ENCODE measurements at regions not wholly inside any gene's neighbourhood (a gene's known extent, or its start where the extent isn't known, plus 50 kb on each side); places are given as distances from the start of the nearest gene placed in this dataset.
"Not testable (repeated sequence)": the region's sequence is repeated elsewhere in the genome, so short reads cannot be mapped to it uniquely, and the experiment has no call there.

DNA sequence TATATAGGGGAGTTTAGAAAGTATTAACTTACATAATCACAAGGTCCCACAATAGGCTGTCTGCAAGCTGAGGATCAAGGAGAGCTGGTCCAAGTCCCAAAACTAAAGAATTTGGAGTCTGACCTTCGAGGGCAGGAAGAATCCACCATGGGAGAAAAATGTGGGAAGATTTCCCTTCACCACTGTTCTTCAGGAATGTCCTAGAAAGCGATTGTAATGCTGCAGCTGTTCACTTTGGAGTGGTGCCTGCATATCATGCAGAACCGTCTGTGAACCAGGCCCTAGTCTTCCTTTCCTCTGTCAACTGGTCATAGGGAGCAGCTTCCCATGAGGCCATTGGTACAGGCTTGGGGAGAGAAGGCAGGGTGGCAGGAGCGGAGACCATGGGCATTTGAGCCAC, 497.9 kb upstream of the ARPP21 start:
- no peak overlapping the region for H3K27ac ChIP-seq (ENCODE audit: low read depth, low read length)
- POLR2A ChIA-PET (ENCODE audit: partially characterized antibody), result no interaction called here
- Mint-ChIP-seq H3K4me3 (no peak overlapping the region), H3K9me3 (peaks cover 0 to 12% (median 5%) of the 10 kb centered on the region in 8 donors), H3K27ac (no peak overlapping the region), H3K4me1 (no peaks in the 10 kb centered on the region), H3K36me3 (no peaks in the 10 kb centered on the region), H3K27me3 (no peaks in the 10 kb centered on the region)
- no peaks in the 10 kb centered on the region for H3K4me1 ChIP-seq (ENCODE audit: insufficient read depth, low read length)
- CTCF ChIA-PET (ENCODE audit: partially characterized antibody), result no interaction called here
- H3K27me3 ChIP-seq (ENCODE audit: insufficient read depth, low read length), result no peaks in the 10 kb centered on the region
- H3K36me3 ChIP-seq (ENCODE audit: insufficient read depth, low read length), result no peaks in the 10 kb centered on the region
- H3K4me3 ChIP-seq (ENCODE audit: low read length in 2 of 2), result no peak overlapping the region
- intact Hi-C loops (cut with micrococcal nuclease), result no loop called here
- no peak for DNase-seq
- H3K9me3 ChIP-seq (ENCODE audit: control insufficient read depth in 1 of 2, low read length in 2 of 2), result no peaks in the 10 kb centered on the region

DNA sequence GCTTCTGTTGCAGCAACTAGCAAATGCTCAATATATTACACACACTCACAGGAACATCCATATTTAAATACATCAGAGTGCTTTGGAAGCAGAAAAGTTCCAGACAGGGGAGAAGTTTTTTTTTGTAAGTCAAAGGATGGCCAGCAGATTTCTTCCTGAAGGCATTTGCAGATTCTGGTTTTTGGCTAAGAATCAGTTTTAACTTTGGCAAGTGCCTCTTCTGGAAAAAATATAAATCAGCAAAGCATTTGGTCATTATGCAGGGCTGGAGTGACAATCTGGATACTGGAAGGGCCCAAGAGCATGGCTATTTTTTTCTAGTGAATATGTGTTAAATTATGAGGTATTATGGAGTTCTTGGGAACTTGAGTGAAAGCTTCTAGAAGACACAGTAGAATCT, 495.3 kb upstream of the ARPP21 start:
- ChIA-PET CTCF (ENCODE audit: partially characterized antibody) (no interaction called here), POLR2A (ENCODE audit: partially characterized antibody) (no interaction called here)
- no peaks in the 10 kb centered on the region for H3K27me3 Mint-ChIP-seq
- DNase-seq, result no peak
- Histone ChIP-seq H3K4me3 (ENCODE audit: low read length in 2 of 2) (no peak overlapping the region), H3K27me3 (ENCODE audit: insufficient read depth, low read length) (no peaks in the 10 kb centered on the region), H3K4me1 (ENCODE audit: insufficient read depth, low read length) (no peaks in the 10 kb centered on the region), H3K9me3 (ENCODE audit: control insufficient read depth in 1 of 2, low read length in 2 of 2) (no peaks in the 10 kb centered on the region), H3K36me3 (ENCODE audit: insufficient read depth, low read length) (no peaks in the 10 kb centered on the region), H3K27ac (ENCODE audit: low read depth, low read length) (no peak overlapping the region)
- H3K9me3 Mint-ChIP-seq, result peaks cover 0 to 14% (median 8%) of the 10 kb centered on the region in 8 donors
- no peak overlapping the region for H3K27ac Mint-ChIP-seq
- intact Hi-C loops (cut with micrococcal nuclease), result no loop called here
- H3K36me3 Mint-ChIP-seq, result no peaks in the 10 kb centered on the region
- H3K4me1 Mint-ChIP-seq, result no peaks in the 10 kb centered on the region
- no peak overlapping the region for H3K4me3 Mint-ChIP-seq

DNA sequence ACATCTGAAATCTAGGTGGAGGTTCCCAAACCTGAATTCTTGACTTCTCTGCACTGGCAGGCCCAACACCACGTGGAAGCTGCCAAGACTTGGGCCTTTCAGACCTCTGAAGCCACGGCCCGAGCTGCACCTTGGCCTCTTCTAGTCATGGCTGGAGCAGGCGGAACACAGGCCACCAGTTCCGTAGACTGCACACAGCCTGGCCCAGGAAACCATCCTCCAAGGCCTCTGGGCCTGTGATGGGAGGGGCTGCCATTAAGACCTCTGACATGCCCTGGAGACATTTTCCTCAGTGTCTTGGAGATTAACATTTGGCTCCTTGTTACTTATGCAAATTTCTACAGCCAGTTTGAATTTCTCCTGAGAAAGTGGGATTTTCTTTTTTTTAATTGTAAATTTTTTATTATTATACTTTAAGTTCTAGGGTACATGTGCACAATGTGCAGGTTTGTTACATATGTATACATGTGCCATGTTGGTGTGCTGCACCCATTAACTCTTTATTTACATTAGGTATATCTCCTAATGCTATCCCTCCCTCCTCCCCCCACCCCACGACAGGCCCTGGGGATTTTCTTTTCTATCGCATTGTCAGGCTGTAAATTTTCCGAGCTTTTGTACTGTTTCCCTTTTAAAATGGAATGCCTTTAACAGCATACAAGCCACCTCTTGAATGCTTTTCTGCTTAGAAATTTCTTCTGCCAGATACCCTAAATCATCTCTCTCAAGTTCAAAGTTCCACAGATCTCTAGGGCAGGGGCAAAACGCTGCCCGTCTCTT, 492.9 kb upstream of the ARPP21 start:
- intact Hi-C loops (cut with micrococcal nuclease); H3K27ac ChIP-seq (ENCODE audit: low read depth, low read length); H3K27me3 ChIP-seq (ENCODE audit: insufficient read depth, low read length); H3K27me3 Mint-ChIP-seq; H3K27ac Mint-ChIP-seq; H3K4me3 ChIP-seq (ENCODE audit: low read length in 2 of 2); H3K4me1 Mint-ChIP-seq; DNase-seq; POLR2A ChIA-PET (ENCODE audit: partially characterized antibody); H3K4me1 ChIP-seq (ENCODE audit: insufficient read depth, low read length); H3K4me3 Mint-ChIP-seq; CTCF ChIA-PET (ENCODE audit: partially characterized antibody); H3K36me3 ChIP-seq (ENCODE audit: insufficient read depth, low read length); H3K36me3 Mint-ChIP-seq; H3K9me3 ChIP-seq (ENCODE audit: control insufficient read depth in 1 of 2, low read length in 2 of 2): not testable (repeated sequence)
- peaks cover 0 to 12% (median 8%) of the 10 kb centered on the region in 8 donors for H3K9me3 Mint-ChIP-seq

DNA sequence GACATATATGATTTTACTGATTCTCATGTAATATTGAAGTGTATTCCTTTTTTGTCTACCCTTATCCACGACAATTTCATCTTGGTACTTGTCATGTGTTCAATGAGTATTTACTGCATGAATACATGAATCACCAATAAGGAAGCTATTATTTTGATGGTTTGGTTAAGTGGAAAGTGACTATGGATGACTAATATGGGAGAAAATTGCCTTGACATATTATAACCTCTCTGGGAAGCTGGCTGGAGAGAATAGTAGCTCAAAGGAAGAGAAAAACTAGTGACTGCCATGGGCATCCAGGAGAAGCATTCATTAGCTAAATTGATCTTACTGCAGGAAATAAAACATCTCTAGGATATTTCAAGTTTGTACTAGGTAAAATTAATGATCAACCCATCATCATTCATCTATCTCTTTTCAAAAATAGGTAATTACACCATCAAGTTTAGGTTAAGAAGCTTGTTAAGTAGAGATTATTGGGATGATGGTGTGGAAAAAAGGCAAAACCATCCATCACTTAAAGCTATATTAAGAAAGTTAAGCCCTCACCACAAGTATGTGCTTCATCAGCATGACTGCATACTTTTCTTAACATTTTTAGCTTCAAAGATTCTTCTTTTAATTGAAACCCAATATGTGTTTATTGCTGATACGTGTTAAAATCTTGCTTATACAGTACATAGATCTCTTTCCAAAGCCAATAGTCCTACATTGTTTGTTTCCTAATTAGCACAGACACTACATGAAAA, 455.2 kb upstream of the ARPP21 start:
- H3K4me3 Mint-ChIP-seq, result no peak overlapping the region
- no peak overlapping the region for H3K27ac ChIP-seq (ENCODE audit: low read depth, low read length)
- H3K9me3 Mint-ChIP-seq, result peaks cover 4 to 31% (median 21%) of the 10 kb centered on the region in 8 donors
- no peaks in the 10 kb centered on the region for H3K9me3 ChIP-seq (ENCODE audit: control insufficient read depth in 1 of 2, low read length in 2 of 2)
- no peaks in the 10 kb centered on the region for H3K36me3 ChIP-seq (ENCODE audit: insufficient read depth, low read length)
- H3K36me3 Mint-ChIP-seq, result no peaks in the 10 kb centered on the region
- ChIA-PET CTCF (ENCODE audit: partially characterized antibody) (no interaction called here), POLR2A (ENCODE audit: partially characterized antibody) (no interaction called here)
- no peaks in the 10 kb centered on the region for H3K4me1 ChIP-seq (ENCODE audit: insufficient read depth, low read length)
- DNase-seq, result no peak
- H3K27ac Mint-ChIP-seq, result no peak overlapping the region
- H3K4me3 ChIP-seq (ENCODE audit: low read length in 2 of 2), result no peak overlapping the region
- intact Hi-C loops (cut with micrococcal nuclease), result no loop called here
- no peaks in the 10 kb centered on the region for H3K27me3 Mint-ChIP-seq
- no peaks in the 10 kb centered on the region for H3K4me1 Mint-ChIP-seq
- no peaks in the 10 kb centered on the region for H3K27me3 ChIP-seq (ENCODE audit: insufficient read depth, low read length)

DNA sequence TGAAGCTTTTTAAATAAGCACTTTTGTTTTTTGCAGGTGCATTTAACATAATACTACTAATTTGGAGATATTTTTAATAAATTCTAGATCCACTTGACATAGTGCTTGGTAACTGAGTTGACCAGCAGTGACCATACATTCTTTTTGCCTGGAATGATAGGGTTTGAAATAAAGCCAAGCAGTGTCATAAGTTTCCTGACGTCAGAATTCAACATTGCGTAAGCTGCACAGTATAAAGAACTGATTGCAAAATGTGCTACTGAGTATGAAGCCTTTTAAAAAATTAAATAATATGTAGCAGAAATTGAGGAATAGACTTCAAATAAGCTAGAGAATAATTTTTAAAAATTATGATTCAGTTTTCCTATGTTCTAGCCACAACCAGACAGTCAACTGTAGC, 454.6 kb upstream of the ARPP21 start:
- POLR2A ChIA-PET (ENCODE audit: partially characterized antibody), result no interaction called here
- Mint-ChIP-seq H3K4me1 (no peaks in the 10 kb centered on the region), H3K36me3 (no peaks in the 10 kb centered on the region), H3K27me3 (no peaks in the 10 kb centered on the region), H3K9me3 (peaks cover 4 to 34% (median 22%) of the 10 kb centered on the region in 8 donors), H3K27ac (no peak overlapping the region), H3K4me3 (no peak overlapping the region)
- intact Hi-C loops (cut with micrococcal nuclease), result no loop called here
- Histone ChIP-seq H3K4me3 (ENCODE audit: low read length in 2 of 2) (no peak overlapping the region), H3K27me3 (ENCODE audit: insufficient read depth, low read length) (no peaks in the 10 kb centered on the region), H3K27ac (ENCODE audit: low read depth, low read length) (no peak overlapping the region), H3K9me3 (ENCODE audit: control insufficient read depth in 1 of 2, low read length in 2 of 2) (no peaks in the 10 kb centered on the region), H3K36me3 (ENCODE audit: insufficient read depth, low read length) (no peaks in the 10 kb centered on the region), H3K4me1 (ENCODE audit: insufficient read depth, low read length) (no peaks in the 10 kb centered on the region)
- CTCF ChIA-PET (ENCODE audit: partially characterized antibody), result no interaction called here
- DNase-seq, result no peak

DNA sequence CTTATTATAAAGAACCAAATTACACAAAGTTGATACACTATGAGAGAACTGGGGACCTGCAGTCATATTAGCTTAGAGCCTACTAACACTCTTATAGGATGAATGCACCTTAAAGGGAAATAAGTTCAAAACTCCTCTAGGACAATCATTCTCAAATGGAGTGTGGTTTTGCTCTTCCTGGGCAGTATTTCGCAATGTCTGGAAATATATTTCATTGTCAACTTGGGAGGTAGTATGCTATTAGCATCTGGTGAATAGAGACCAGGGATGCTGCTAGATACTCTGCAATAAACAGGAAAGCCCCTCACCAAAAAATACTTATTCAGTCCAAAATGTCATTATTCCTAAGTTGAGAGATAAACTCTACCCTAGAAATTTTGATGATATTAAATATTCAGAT, 451.4 kb upstream of the ARPP21 start:
- Mint-ChIP-seq H3K27ac (no peak overlapping the region), H3K4me1 (no peaks in the 10 kb centered on the region), H3K27me3 (no peaks in the 10 kb centered on the region), H3K36me3 (no peaks in the 10 kb centered on the region), H3K9me3 (peaks cover 3 to 31% (median 20%) of the 10 kb centered on the region in 8 donors), H3K4me3 (no peak overlapping the region)
- no peaks in the 10 kb centered on the region for H3K4me1 ChIP-seq (ENCODE audit: insufficient read depth, low read length)
- intact Hi-C loops (cut with micrococcal nuclease), result no loop called here
- ChIA-PET CTCF (ENCODE audit: partially characterized antibody) (no interaction called here), POLR2A (ENCODE audit: partially characterized antibody) (no interaction called here)
- no peaks in the 10 kb centered on the region for H3K9me3 ChIP-seq (ENCODE audit: control insufficient read depth in 1 of 2, low read length in 2 of 2)
- H3K27me3 ChIP-seq (ENCODE audit: insufficient read depth, low read length), result no peaks in the 10 kb centered on the region
- no peak overlapping the region for H3K4me3 ChIP-seq (ENCODE audit: low read length in 2 of 2)
- no peaks in the 10 kb centered on the region for H3K36me3 ChIP-seq (ENCODE audit: insufficient read depth, low read length)
- DNase-seq, result no peak
- no peak overlapping the region for H3K27ac ChIP-seq (ENCODE audit: low read depth, low read length)

DNA sequence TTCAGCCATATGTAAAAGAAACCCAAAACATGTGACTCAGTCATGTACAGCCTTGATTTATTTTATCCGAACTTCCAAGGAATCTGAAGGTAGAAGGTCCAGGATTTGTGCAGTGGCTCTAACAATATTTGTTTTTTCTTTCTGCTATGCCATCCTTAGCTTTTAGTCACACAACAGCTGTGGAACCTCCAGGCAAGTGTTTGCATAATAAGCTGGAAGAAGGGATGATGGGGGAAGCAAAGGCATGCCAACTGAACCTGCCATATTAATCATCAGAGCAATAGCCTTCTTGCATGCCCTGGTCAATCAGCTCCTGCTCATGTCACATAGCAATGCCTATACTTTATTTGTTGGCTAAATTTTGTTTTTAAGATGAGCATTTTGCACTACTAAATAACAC, 444.7 kb upstream of the ARPP21 start:
- Histone ChIP-seq H3K27ac (ENCODE audit: low read depth, low read length) (no peak overlapping the region), H3K36me3 (ENCODE audit: insufficient read depth, low read length) (no peaks in the 10 kb centered on the region), H3K4me1 (ENCODE audit: insufficient read depth, low read length) (no peaks in the 10 kb centered on the region), H3K9me3 (ENCODE audit: control insufficient read depth in 1 of 2, low read length in 2 of 2) (no peaks in the 10 kb centered on the region), H3K4me3 (ENCODE audit: low read length in 2 of 2) (no peak overlapping the region), H3K27me3 (ENCODE audit: insufficient read depth, low read length) (no peaks in the 10 kb centered on the region)
- no peak for DNase-seq
- intact Hi-C loops (cut with micrococcal nuclease), result no loop called here
- no peaks in the 10 kb centered on the region for H3K36me3 Mint-ChIP-seq
- ChIA-PET POLR2A (ENCODE audit: partially characterized antibody) (no interaction called here), CTCF (ENCODE audit: partially characterized antibody) (no interaction called here)
- no peak overlapping the region for H3K27ac Mint-ChIP-seq
- no peaks in the 10 kb centered on the region for H3K4me1 Mint-ChIP-seq
- no peaks in the 10 kb centered on the region for H3K27me3 Mint-ChIP-seq
- H3K9me3 Mint-ChIP-seq, result peaks cover 2 to 18% (median 10%) of the 10 kb centered on the region in 8 donors
- no peak overlapping the region for H3K4me3 Mint-ChIP-seq
